ENCODE measurements at regions not wholly inside any gene's neighbourhood (a gene's known extent, or its start where the extent isn't known, plus 50 kb on each side); places are given as distances from the start of the nearest gene placed in this dataset.

GRCh38 chr3:184652465-184652864, 59.4 kb downstream of the MAGEF1 start:
- no peak for TF ChIP-seq CTCF (IDR thresholded peaks at IDR 0.05 in 4 of 5, conservative IDR thresholded peaks at IDR 0.05 in 1 of 5)
- TF ChIP-seq POLR2A (IDR thresholded peaks at IDR 0.05): no peak
